ENCODE measurements at regions not wholly inside any gene's neighbourhood (a gene's known extent, or its start where the extent isn't known, plus 50 kb on each side); places are given as distances from the start of the nearest gene placed in this dataset.

DNA sequence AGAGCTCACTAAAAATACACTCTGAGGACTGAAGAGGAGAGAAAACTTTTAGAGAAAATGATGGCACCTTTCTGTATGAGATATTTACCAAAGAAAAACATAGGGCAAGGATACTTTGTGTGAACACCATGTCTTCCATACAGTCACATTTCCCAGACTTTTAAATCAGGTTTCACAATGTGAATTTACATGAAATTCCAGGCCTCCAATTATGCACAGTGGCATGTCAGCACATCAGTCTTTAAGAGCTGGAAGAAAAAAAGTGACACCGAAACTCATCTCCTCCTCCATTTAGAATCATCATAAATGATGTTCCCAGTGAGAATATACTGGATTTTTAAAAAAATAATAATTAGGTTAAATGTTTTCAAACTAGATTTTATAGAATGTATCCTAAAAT lies 232.2 kb upstream of the UBASH3B start:
- Histone ChIP-seq H3K9me3 (ENCODE audit: control insufficient read depth in 1 of 2, insufficient read depth in 1 of 2, low read depth in 1 of 2, low read length in 2 of 2) (no peaks in the 10 kb centered on the region), H3K27ac (ENCODE audit: low read depth, low read length) (no peak overlapping the region), H4K20me1 (ENCODE audit: insufficient read depth) (no peaks in the 10 kb centered on the region), H2AFZ (ENCODE audit: low read depth, low read length, poor library complexity, severe bottlenecking) (no peak overlapping the region), H3K4me1 (ENCODE audit: control insufficient read depth in 1 of 2, insufficient read depth in 2 of 2, low read length in 2 of 2) (no peaks in the 10 kb centered on the region), H3K27me3 (ENCODE audit: insufficient read depth, low read length) (no peaks in the 10 kb centered on the region), H3K79me2 (ENCODE audit: insufficient read depth, low read length) (no peaks in the 10 kb centered on the region), H3K9ac (ENCODE audit: low read length) (no peak overlapping the region), H3K4me3 (replicated peaks in 1 of 2; ENCODE audit: low read depth in 1 of 2, low read length in 2 of 2) (no peak overlapping the region), H3K36me3 (ENCODE audit: control insufficient read depth in 1 of 2, insufficient read depth in 2 of 2, low read length in 2 of 2) (no peaks in the 10 kb centered on the region), H3K9me2 (ENCODE audit: insufficient read depth) (no peaks in the 10 kb centered on the region), H3K4me2 (ENCODE audit: low read length) (no peak overlapping the region)
- DNase-seq (ENCODE audit: low read depth, low spot score) (no peak), ATAC-seq (no peak)
- POLR2A ChIA-PET, result no interaction called here
- TF ChIP-seq TCF7L2 (IDR thresholded peaks at IDR 0.05; ENCODE audit: borderline replicate concordance, extremely low read depth, insufficient read depth, insufficient read length) (no peak), YY1 (IDR thresholded peaks at IDR 0.05; ENCODE audit: extremely low read depth, insufficient replicate concordance, low read depth, low read length) (no peak), ZFX (IDR thresholded peaks at IDR 0.05) (no peak), ELF1 (IDR thresholded peaks at IDR 0.05; ENCODE audit: borderline replicate concordance, low read depth) (no peak), SP1 (IDR thresholded peaks at IDR 0.05; ENCODE audit: low read depth) (no peak), EZH2phosphoT487 (IDR thresholded peaks at IDR 0.05; ENCODE audit: borderline replicate concordance) (no peak), CBX3 (IDR thresholded peaks at IDR 0.05; ENCODE audit: low read depth) (no peak), FOSL1 (IDR thresholded peaks at IDR 0.05; ENCODE audit: low read depth) (no peak), SIN3A (IDR thresholded peaks at IDR 0.05; ENCODE audit: low read depth) (no peak)
- TF ChIP-seq, protein P1, sequence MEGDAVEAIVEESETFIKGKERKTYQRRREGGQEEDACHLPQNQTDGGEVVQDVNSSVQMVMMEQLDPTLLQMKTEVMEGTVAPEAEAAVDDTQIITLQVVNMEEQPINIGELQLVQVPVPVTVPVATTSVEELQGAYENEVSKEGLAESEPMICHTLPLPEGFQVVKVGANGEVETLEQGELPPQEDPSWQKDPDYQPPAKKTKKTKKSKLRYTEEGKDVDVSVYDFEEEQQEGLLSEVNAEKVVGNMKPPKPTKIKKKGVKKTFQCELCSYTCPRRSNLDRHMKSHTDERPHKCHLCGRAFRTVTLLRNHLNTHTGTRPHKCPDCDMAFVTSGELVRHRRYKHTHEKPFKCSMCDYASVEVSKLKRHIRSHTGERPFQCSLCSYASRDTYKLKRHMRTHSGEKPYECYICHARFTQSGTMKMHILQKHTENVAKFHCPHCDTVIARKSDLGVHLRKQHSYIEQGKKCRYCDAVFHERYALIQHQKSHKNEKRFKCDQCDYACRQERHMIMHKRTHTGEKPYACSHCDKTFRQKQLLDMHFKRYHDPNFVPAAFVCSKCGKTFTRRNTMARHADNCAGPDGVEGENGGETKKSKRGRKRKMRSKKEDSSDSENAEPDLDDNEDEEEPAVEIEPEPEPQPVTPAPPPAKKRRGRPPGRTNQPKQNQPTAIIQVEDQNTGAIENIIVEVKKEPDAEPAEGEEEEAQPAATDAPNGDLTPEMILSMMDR (IDR thresholded peaks at IDR 0.05 in 2 of 3, conservative IDR thresholded peaks at IDR 0.05 in 1 of 3; ENCODE audit: borderline replicate concordance in 1 of 3, insufficient read depth in 1 of 3, low read depth in 2 of 3, low read length in 2 of 3), result no peak
- CTCF ChIA-PET, result no interaction called here
- intact Hi-C loops (cut with micrococcal nuclease), result no loop called here
- no TSS peak for BruUV-seq (replicated peaks)
- RAD21 ChIA-PET (ENCODE audit: low non-redundant PET in 1 of 2, low total read pairs in 2 of 2, uncharacterized antibody in 2 of 2, unreplicated experiment in 2 of 2), result no interaction called here

DNA sequence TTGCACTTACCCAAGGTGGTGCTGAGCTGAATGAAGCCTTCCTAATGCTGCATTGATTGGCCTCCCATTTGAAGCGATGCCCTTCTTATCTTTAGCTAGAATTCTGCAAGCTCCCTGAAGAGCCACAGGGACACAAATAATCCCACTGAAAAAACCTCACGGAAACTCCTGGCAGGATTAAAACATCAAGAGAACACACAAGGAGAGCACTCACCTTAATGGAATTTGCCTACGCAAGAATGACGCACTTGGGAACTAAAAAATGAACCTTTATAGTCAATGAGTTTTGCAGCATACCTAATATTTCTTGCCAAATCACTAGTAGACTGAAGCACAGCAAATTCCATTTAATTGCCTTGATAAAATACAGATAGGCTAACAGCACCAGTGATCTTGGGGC lies 232.8 kb upstream of the UBASH3B start:
- ChIA-PET RAD21 (ENCODE audit: low non-redundant PET in 1 of 2, low total read pairs in 2 of 2, uncharacterized antibody in 2 of 2, unreplicated experiment in 2 of 2) (no interaction called here), POLR2A (no interaction called here), CTCF (no interaction called here)
- H2AFZ ChIP-seq (ENCODE audit: low read depth, low read length, poor library complexity, severe bottlenecking), result no peak overlapping the region
- BruUV-seq (replicated peaks), result no TSS peak
- no peaks in the 10 kb centered on the region for H3K27me3 ChIP-seq (ENCODE audit: insufficient read depth, low read length)
- ATAC-seq, result no peak
- H3K4me3 ChIP-seq (replicated peaks in 1 of 2; ENCODE audit: low read depth in 1 of 2, low read length in 2 of 2), result no peak overlapping the region
- no peaks in the 10 kb centered on the region for H3K4me1 ChIP-seq (ENCODE audit: control insufficient read depth in 1 of 2, insufficient read depth in 2 of 2, low read length in 2 of 2)
- H3K79me2 ChIP-seq (ENCODE audit: insufficient read depth, low read length), result no peaks in the 10 kb centered on the region
- no peaks in the 10 kb centered on the region for H3K36me3 ChIP-seq (ENCODE audit: control insufficient read depth in 1 of 2, insufficient read depth in 2 of 2, low read length in 2 of 2)
- H3K9me3 ChIP-seq (ENCODE audit: control insufficient read depth in 1 of 2, insufficient read depth in 1 of 2, low read depth in 1 of 2, low read length in 2 of 2), result no peaks in the 10 kb centered on the region
- no peaks in the 10 kb centered on the region for H4K20me1 ChIP-seq (ENCODE audit: insufficient read depth)
- H3K9ac ChIP-seq (ENCODE audit: low read length), result no peak overlapping the region
- H3K4me2 ChIP-seq (ENCODE audit: low read length), result no peak overlapping the region
- no peaks in the 10 kb centered on the region for H3K9me2 ChIP-seq (ENCODE audit: insufficient read depth)
- DNase-seq (ENCODE audit: low read depth, low spot score), result no peak
- intact Hi-C loops (cut with micrococcal nuclease), result no loop called here
- no peak overlapping the region for H3K27ac ChIP-seq (ENCODE audit: low read depth, low read length)
- TF ChIP-seq ZNF274 (IDR thresholded peaks at IDR 0.05; ENCODE audit: low read depth, low read length) (no peak), EZH2phosphoT487 (IDR thresholded peaks at IDR 0.05; ENCODE audit: borderline replicate concordance) (no peak), TCF7L2 (IDR thresholded peaks at IDR 0.05; ENCODE audit: borderline replicate concordance, extremely low read depth, insufficient read depth, insufficient read length) (no peak), EZH2 (IDR thresholded peaks at IDR 0.05) (no peak), EGR1 (IDR thresholded peaks at IDR 0.05; ENCODE audit: low read depth) (no peak), CBX3 (IDR thresholded peaks at IDR 0.05; ENCODE audit: low read depth) (no peak)
- TF ChIP-seq, protein P2, sequence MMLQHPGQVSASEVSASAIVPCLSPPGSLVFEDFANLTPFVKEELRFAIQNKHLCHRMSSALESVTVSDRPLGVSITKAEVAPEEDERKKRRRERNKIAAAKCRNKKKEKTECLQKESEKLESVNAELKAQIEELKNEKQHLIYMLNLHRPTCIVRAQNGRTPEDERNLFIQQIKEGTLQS (IDR thresholded peaks at IDR 0.05), result no peak
- TF ChIP-seq, protein P3, sequence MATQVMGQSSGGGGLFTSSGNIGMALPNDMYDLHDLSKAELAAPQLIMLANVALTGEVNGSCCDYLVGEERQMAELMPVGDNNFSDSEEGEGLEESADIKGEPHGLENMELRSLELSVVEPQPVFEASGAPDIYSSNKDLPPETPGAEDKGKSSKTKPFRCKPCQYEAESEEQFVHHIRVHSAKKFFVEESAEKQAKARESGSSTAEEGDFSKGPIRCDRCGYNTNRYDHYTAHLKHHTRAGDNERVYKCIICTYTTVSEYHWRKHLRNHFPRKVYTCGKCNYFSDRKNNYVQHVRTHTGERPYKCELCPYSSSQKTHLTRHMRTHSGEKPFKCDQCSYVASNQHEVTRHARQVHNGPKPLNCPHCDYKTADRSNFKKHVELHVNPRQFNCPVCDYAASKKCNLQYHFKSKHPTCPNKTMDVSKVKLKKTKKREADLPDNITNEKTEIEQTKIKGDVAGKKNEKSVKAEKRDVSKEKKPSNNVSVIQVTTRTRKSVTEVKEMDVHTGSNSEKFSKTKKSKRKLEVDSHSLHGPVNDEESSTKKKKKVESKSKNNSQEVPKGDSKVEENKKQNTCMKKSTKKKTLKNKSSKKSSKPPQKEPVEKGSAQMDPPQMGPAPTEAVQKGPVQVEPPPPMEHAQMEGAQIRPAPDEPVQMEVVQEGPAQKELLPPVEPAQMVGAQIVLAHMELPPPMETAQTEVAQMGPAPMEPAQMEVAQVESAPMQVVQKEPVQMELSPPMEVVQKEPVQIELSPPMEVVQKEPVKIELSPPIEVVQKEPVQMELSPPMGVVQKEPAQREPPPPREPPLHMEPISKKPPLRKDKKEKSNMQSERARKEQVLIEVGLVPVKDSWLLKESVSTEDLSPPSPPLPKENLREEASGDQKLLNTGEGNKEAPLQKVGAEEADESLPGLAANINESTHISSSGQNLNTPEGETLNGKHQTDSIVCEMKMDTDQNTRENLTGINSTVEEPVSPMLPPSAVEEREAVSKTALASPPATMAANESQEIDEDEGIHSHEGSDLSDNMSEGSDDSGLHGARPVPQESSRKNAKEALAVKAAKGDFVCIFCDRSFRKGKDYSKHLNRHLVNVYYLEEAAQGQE (IDR thresholded peaks at IDR 0.05; ENCODE audit: low read depth), result no peak
- TF ChIP-seq, protein P4, sequence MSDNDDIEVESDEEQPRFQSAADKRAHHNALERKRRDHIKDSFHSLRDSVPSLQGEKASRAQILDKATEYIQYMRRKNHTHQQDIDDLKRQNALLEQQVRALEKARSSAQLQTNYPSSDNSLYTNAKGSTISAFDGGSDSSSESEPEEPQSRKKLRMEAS (IDR thresholded peaks at IDR 0.05), result no peak

Data from HCT116 (cell line).